NCI-H187 (cell line): ENCODE measurements at regions not wholly inside any gene's neighbourhood (a gene's known extent, or its start where the extent isn't known, plus 50 kb on each side); places are given as distances from the start of the nearest gene placed in this dataset.
"Not testable (repeated sequence)": the region's sequence is repeated elsewhere in the genome, so short reads cannot be mapped to it uniquely, and the experiment has no call there.

Source experiments
- DNase-seq, 2 experiments: peaks; one replicate each; lab custom pipeline; 2025; lab: John Stamatoyannopoulos, UW

DNA sequence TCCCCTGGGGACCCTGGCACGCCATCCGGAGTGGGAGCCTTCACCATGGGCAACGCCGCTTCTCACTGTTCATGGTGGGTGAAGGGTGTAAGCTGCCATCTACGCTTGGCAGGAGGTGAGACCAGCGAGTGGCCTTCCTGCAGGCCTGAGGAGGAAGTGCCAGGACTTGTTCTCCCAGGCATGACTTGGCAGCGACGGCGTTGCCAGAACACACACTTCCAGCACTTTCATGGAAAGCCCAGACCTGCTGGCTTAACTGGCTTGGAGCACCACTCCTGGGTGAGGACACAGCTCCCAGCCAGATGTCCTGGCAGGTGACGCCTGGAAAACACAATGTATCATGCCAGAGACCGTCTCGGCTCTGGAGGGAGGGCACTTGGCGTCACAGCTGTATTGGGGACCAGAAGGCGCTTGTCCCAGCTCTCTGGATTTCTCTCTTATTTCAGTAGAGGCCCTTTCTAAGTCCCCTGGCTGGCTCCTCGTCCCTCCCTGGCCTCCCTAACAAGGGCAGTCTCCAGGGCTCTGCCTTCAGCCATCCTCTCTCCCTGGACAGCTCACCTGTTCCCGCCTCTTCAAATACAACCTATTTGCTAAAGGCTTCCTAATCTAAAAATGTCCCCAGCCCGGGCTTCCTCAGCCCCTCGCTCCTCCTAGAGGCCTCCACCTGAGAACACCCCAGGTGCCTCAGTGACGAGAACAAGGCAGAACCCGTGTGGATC lies 188.3 kb downstream of the OLFM1 start:
- no peak for DNase-seq

DNA sequence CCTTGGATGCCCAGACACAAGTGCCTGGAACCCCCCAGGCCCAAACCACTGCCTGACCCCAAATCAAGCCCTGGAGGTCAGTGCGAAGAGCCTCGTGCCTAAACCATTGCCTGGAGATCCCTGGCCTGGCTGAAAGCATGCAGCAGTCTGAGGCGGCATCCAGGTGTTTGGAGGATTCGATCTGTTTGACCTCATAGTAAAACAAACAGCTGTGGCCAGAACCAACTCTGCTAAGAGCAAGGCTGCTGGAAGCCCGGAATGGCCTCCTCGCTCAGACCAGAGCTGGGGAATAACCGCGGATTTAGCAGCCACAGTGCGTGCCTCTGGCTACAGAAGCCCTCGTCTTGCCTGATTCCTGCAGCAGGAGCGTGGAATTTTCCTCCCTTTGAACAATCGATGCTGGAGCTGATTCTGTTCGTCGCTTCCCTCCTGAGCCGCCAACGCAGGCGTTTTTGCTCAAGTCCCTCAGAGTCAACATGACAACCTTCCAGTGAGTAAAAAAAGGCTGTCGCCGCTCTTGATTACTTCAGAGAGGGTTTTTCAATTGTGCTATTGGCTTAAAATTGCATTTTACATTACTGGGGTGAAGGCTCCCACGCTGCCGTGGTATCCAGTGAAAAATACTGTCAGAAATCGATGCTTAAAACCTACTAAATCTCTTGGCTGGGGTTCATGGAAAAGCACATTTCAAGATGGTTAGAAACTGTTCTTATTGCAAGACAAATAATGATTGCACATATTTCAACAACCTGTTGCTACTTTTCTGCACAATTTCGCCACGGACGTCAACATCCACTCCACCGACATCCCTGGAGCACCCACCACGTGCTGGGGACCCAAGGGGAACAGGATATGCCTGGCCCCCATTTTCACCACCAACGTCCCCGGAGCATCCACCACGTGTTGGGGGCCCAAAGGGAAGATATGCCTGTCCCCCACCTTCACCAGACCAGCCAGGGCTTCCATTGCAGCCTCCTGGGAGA lies 190.0 kb downstream of the OLFM1 start:
- DNase-seq: no peak

DNA sequence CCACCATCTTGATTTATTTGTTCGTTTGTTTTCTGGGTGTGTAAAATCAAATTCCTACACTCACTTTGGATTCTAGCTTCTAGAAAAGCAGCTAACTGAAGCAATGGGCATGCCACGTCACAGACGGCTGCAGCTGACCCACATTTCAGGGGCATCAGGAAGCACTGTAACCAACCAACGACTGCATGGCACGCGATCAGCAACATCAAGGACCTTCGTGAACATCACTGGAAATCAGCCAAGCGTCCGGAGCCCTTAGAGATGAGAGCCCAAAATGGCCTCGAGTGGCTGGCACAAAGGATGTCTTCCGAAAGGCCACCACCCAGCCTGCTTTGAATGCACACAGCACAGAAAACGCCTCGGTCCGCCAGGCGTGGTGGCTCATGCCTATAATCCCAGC lies 191.1 kb downstream of the OLFM1 start:
- DNase-seq: peak in 1 of 2 experiments; percentile 7

DNA sequence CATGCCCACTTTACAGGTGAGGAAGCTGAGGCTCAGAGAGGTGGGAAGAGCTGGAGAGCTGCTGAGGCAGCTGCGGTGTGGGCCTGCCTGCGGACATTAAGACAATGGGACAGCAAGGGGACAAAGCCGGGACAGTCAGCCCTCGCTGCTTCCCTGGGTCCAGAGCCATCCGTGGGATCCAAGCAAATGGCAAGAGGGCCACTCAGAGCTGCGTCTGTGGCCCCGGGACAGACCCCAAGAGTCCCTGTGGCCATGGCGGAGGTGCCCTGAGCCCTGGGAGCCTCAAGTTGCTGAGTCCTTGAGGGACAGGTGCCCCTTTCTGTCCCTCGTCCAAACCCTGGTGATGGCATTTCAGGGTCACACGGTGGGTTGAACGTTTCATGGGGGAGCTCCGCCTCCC lies 191.9 kb downstream of the OLFM1 start:
- no peak for DNase-seq

DNA sequence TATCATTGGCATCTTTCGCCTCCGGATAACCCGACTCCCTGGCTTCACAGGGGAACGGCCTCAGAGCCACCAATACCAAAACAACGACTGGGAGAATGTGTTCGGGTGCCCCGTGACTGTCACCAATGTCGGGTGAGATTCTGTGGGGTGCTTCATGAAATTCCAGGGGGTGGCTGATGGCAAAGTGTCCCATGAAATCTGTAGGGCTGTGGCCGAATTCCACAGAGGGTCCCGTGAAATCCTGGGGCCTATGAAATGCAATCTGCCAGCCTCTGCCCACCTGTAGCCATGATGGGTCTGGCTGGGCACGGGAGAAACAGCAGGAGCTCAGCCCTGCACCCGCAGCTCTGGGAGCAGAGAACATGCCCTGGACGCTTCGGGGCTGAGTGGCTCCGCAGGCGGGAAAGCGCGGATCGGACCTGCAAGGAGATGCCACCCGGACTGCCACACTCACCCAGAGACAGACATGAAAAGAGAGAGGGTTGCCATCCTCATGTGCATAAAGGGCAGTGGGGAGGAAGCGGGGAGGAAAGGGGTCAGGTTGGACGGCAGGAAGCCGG lies 192.4 kb downstream of the OLFM1 start:
- DNase-seq: no peak

DNA sequence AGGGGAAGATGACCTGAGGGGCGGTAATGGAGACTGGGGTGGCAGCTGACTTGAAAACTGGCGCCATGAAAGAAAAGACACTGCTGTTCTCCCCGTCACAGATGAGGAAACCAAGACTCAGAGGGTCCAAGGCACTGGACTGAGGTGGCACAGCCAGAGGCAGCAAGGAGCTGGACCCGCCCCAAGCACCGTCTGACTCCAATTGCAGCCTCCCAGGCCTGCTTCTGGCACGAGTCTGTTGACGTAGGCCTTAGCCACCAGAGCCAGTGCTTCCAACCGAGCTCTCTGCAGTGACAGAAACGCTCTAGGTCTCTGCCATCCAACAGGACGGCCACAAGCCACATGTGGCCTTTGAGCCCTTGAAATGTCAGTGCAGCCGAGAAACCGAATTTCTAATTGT lies 193.2 kb downstream of the OLFM1 start:
- DNase-seq: no peak

DNA sequence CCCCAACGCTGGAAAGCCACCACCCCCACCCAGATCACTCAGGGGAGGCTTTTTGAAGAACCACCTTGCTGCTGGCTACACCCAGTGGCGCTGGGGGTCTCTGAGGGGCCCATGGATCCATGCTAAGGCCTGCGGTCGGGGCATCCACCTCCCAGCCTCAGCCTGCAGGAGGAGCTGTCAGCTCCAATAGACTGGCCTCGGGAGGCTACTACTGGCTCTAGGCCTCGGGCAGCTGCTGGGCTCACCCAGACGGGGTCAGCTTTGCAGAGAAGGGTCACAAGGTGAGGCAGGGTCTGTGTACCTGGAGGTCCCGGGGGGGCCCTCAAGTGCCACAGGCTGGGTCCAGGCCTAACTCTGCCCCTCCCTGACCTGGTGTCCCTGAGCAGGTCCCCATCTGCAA lies 193.7 kb downstream of the OLFM1 start:
- DNase-seq: no peak

DNA sequence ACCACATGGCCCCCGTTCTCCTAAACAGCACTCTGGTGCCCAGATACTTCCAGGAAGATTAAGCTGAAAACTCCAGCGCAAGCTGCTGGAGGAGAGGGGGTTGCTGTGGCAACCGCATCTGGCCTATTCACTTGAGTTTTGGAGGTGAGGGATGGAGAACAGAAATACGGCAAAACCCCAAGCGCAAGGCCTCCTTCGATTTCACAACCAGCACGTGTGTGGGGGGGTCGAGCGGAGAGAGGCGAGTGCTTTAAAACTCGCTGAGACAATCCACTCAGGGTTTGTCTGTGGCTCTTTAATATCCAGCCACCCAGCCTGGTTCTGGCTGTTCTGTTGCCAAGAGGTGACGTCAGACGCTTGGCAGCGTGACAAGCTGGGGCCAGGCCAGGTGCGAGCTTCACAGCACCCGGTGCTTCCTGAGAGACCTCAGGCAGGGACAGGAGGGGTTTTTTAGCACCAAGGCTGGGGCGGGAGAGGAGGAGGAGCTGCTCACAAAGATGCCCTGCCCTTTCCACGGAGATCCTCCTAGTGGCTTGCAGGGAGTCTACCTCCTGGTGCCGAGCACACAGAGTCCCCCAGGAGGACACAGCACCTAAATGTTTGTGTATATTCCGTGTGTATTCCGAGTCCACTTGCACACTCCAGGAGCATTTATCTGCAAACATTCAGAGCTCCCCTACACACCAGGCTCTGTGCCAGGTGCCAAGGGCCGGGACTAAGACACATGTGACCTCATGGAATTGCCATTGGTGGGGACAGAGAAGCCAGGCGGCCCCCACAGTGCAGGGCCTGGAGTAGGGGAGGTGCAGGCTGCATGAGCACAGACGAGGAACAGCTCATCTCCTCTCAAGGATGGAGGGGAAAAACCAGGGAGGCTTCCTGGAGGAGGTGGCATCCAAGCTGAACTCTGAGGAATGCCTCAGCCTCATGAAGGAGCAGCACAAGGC lies 194.6 kb downstream of the OLFM1 start:
- peak; percentile 47 to 73 for DNase-seq

DNA sequence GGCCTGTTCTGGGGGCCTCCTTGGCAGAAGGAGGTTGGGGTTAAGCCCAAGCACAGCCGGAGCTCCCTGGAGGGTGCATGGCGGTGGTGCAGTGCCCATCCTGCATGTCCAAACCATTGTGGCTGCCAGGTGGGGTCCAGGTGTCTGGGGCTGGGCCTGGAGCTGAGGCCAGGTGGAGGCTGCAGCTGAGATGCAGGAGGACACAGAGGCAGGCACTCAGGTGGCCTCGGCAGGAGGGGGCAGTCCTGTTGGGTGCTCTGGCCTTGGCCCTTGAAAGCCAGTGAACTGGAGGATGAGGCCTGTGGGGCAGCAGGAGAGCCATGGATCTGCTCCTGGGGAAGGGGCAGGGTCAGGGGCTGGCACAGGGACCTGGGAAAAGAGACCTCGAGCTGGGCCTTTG lies 195.3 kb downstream of the OLFM1 start:
- no peak for DNase-seq

DNA sequence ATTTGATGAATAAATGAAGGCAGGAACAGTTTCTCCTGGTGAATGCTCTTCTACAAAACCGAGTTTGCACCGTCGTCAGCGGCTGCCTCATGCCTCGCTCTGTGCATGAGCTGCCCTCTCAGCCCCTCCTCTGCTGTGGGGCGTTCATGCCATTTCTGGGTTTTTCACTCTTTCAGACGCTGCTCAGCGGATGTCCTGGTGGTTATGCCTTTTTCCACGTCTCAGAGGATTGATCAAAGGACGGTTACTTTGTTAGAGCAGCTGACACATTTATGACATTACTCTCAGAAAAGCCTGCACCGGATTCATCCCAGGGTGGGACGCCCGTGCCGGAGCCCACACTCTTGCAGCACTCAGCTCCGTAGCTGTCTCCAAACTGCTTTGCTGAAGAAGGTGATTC lies 195.9 kb upstream of the PPP1R26 start:
- no peak for DNase-seq

DNA sequence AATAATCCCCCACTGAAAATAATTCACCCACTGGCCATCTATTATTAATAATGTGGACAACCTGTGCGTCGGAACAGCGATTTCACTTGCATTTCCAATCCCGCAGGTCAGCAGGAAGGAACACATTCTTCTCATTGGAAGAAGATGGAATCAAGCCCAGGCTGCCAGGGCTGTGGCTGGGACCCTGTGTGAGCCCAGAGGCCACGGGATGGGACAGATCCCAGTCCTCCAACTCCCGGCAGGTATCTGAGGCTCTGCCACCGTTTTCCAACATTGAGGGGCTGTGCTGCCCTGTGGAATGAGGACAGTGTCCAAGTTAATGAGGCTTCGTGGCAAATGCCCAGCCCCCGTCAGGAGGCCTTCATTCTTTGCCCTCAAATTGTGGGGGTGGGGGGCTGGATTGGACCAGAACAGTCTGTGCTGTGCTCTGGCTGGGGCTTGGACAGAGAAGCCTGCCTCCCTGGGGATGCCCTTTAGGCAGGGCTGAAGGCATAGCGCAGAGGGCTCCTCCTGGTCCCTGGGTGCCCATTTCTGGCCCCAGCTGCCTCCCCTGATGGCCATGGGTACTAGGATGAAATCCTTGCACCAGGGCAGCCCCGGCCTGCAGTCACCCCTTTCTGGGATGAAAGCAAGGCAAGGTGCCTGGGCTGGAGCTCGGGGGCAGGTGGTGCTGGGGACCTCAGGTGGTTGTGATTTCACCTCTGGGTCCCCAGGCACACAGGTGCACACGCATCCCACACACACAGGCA lies 195.0 kb upstream of the PPP1R26 start:
- DNase-seq: no peak

DNA sequence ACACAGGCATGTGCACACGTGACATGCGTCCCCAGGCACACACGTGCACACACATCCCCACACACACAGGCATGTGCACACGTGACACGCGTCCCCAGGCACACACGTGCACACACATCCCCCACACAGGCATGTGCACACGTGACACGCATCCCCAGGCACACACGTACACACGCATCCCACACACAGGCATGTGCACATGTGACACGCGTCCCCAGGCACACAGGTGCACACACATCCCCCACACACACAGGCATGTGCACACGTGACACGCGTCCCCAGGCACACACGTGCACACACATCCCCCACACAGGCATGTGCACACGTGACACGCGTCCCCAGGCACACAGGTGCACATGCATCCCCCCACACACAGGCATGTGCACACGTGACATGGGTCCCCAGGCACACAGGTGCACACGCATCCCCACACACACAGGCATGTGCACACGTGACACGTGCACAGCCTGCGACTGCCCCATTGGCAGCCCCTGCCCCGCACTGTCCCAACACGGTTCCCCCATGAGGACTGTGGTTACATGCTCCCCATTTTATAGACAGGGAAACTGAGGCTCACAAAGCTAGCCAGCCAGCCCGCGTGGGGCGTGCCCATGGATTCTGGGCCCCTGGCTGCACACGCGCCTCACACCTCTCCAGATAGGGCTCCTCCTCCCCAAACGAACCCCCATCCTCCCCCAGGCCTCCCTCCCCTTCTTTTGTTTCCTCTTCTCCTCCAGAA lies 193.2 kb upstream of the PPP1R26 start:
- DNase-seq: not testable (repeated sequence)

DNA sequence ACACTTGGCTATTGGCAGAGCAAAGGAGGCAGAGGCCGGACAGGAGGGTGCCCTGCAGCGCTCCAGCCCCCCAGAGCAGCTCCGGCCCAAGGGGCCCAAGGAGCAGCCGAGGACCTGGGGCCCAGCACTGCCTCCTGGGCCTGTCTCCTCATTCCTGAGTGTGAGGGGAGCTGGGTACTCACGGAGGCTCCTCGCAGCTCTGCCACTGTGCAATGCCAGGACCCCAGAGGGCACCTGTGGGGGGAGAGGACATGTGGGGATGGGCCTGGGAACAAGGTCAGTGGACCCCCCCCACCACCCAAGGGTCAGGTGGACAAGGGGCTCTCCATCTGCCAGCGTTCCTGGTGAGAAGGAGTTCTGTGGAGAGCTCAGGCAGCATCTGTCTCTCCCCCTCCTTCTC lies 192.6 kb upstream of the PPP1R26 start:
- no peak for DNase-seq

DNA sequence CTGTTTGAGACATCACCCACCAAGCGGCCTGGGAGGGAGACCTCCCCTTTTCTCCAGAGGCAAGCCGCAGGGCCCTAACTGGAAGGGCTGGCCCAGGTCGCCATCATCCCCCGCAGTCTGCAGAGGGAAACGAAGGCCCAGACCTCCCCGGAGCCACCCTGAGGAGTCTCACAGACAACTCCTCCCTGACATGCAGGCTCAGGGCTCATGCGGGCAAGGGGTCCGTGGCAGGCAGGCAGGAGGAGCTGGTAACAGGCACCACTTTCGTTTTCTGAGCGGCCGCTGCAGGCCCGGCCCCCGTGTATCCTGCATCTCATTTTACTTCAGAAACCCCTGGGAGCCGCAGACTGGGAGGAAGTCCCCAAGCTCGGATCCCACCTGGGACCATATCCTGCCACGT lies 192.0 kb upstream of the PPP1R26 start:
- no peak for DNase-seq

DNA sequence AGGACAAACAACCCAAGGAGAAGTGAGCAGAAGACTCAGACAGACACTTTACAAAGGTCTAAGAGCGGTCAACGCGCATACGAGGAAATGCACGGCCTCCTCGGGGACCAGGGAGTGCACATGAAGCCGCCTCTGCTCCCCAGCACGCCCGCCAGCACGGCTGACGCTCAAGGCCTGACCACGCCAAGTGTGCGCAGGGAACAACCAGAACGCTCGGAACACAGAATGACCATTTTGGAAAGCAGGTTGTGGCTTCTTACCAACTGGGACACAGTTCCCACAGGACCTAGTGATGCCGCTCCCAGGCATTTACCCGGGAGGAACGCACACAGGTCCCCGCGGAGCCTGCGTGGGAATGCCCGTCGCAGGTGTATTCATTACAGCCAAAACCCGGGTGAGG lies 191.5 kb upstream of the PPP1R26 start:
- DNase-seq: no peak

DNA sequence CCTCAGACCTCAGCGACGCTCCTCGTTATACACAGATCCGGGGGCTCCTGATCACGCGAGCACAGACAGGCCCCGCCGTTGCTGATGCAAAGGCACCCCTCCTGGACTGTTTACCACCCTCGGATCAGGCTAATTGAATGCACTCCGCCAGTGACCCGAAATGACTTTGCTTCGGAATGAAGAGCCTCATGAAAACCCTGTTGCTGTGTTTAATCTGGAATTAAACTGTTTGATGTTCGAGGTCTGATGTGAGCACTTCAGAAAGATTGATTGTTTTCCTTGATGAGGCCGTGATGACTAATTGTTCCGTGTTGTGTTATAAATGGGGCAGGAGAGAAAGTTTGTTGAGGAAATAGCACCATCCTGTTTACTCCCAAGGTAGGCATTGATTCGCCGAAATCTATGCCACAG lies 190.5 kb upstream of the PPP1R26 start:
- no peak for DNase-seq

DNA sequence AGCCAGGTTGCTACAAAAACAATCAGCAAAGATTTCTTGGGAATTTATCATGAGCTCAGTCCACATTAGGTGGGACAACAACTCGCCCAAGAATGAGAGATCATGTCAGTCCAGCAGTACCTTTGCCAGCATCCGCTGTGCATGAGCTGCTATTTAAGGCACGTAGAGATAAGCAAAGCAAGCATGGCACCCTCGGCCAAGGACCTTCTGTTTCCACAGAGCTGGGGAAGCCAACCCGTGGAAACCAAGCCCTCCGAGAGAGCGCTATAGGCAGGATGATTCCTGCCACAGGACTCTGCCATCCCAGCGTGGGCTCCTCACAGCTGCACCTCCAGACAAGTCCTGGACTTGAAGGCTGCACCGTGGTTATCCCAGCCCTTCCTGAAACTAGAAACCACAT lies 189.5 kb upstream of the PPP1R26 start:
- DNase-seq: no peak

DNA sequence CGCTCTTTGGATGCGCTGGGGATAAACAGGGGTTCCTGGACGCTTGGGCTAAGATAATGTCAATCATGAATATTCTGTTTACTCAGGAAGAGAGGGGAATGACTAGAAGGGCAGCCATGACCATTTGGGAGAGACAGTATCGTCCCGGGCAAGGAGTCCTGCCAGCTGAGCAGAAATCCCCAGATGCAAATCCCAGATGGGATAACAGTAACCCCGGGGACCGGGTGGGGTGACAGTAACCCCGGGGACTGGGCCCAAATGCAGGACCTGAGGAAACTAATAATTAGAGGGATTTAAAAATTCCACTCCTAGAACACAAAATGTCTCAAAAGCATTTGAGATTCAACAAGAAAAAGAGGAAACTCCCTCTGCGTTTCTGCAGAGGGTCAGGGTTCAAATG lies 189.0 kb upstream of the PPP1R26 start:
- no peak for DNase-seq

DNA sequence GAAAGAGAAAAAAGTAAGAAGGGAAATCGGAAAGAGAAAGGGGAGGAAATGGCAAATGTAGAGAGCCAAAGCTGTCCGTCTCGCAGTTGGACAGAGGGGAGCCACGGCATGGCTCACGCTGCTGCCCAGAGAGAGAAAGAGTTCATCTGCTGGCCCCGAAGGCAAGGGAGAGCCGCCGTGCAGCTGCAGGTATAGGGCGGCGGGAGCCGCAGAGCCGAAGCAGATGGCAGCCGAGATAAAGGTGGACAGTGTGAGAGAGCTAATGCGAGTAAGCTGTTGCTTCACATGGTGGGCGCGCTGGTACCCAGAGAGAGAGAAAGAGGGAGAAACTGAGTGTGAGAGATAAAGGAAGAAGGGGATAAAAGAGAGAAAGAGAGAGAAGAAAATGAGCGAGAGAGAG lies 188.4 kb upstream of the PPP1R26 start:
- no peak for DNase-seq

DNA sequence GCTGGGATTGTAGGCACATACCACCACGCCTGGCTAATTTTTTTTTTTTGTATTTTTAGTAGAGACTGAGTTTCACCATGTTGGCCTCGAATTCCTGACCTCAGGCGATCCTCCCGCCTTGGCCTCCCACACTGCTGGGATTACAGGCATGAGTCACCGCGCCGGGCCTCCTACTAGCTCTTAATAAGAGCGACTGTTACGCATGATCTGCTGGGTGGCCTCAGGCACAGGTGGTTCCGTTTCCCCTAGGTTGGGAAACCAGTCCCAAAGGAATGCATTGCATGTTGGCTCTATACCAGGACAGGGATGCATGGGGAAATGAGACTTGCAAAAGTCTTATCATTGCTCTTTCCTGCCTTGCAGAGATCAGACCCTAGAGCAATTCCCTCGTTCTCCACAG lies 184.7 kb upstream of the PPP1R26 start:
- DNase-seq: no peak
